HG03039 (cell line): ENCODE measurements at regions not wholly inside any gene's neighbourhood (a gene's known extent, or its start where the extent isn't known, plus 50 kb on each side); places are given as distances from the start of the nearest gene placed in this dataset.

Experiments used
- ATAC-seq: cut with Tn5 transposase; IDR thresholded peaks from one replicate; pipeline ENCODE4 v1.9.1; 2021; ENCODE audit warnings: mild to moderate bottlenecking, moderate library complexity; ENCODE audit not compliant: unreplicated experiment

GRCh38 chr1:193729429-193729828 is 543.0 kb upstream of the B3GALT2 start:
- ATAC-seq: no peak

DNA sequence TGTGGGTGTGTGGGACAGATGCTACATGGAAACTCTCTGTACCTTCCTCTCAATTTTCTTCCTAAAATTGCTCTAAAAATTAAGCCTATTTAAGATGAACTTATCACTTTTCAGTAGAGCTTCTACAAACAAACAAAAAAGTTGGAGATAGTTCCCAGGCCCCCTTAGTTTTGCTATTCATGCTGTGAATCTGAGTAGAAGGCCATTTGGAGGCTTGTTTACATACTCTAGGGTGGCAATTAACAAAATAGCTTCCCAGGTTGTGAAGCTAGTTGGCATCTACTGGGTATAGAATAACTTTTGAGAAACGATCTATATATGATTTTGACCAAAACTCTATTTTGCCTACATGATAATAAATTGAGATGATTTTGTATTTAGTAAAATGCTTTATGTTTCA is 541.4 kb upstream of the B3GALT2 start:
- no peak for ATAC-seq

DNA sequence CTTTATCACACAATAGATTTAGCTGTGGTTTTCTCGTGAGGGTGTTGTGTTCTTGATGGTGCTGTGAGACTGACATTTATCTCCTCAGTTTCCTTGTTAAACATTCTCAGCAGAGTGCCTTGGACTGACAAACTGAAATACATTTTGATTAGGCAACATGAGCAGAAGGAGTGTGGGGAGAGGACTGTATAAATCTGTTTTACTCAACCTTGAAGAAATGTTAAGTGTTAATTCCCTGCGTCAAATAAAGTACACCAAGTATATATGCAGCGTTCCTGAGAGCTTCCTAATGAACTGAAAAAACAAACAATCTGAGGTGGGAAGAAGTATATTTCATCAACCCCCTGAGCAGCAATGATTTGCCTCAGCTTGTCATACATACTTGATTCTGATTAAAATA is 540.3 kb upstream of the B3GALT2 start:
- ATAC-seq: no peak

DNA sequence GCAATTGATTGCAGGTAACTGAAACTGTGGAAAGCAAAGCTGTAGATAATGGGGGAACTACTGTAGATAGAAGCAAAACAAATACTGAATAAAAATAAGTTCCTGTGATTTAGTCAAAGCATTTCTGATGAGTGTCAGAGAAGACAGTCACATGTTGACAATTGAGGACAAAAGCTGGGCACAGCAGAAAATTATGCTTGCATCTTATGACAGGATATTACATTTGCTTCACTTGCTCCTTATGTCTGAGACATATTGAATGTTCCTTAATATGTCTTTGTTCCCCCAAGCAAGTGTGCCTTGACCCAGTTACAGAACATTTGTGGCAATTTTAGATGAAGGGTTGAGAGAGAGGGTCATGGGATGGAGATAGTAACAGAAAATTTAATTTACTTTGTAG is 526.0 kb upstream of the B3GALT2 start:
- ATAC-seq: no peak

GRCh38 chr1:193709607-193710006 is 523.2 kb upstream of the B3GALT2 start:
- no peak for ATAC-seq

DNA sequence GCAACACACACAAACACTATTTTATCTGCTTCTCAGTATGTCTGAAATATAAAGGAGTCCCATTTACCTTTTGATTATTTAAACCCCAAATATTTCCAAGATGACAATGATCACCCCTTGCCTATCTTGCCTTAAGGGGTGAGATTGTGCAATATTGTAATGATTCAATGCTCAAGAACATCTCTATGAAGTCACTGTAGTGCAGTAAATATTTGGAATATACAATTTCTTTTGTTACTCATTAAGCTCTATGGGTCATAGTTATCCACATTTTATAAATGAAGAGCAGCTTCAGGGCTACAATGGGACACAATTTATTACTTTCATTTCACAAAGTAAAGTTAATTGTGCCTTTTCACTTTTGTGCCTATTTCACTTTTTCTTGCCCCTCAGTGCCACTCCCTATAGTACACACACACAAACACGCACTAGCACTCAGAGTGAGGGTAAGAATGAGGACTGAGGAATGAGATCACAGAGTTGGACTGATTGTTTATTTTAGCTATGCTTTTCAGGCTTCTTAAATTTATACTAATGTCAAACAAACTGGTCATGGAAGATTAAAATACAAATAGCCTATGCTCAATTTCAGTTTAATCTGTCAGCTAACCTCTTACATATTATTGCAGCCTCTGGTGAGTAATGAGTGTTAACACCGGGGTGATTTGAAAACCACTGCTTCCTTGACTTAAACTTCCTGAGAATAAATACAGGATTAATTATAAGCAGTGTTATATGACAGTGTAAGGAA is 521.0 kb upstream of the B3GALT2 start:
- ATAC-seq: no peak

DNA sequence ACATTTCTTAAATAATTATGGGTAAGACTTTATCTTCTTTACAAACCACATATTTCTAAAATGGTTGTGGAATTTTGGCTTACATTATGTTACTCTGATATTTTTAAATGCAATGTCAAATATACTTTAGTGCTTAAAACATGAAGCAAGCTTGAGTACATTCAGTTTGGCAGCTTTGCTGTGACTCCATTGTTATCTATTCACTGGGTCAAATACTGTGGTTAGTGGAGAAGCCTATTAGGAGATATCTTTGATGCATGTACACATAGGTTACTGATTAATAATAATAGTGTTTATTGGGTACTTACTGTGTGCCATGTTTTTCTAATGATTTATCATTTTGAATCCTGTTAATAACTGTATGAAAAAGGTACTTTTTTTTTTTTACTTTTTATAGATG is 520.4 kb upstream of the B3GALT2 start:
- ATAC-seq: no peak

- ATAC-seq: no peak
These were observed 519.2 kb upstream of the B3GALT2 start for GRCh38 chr1:193705554-193705981.

DNA sequence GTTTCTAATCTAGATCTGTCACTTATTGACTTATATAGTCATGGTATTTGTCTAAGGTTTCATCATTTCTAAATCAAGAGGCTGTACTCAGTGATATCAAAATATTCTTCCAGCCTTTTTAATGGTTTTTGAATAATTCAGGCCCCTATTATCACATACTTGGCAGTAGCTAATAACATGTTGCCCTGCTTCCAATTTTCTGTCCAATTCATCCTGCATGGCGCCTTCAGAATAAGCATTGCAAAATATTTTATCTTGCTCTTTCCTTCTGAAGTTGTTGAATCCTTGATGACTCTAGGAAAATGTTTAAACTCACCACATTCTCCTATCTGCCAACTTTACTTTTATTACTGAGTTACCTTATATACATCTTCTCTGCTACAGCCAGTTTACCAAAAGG is 517.2 kb upstream of the B3GALT2 start:
- no peak for ATAC-seq

GRCh38 chr1:193703121-193703520 is 516.7 kb upstream of the B3GALT2 start:
- no peak for ATAC-seq

DNA sequence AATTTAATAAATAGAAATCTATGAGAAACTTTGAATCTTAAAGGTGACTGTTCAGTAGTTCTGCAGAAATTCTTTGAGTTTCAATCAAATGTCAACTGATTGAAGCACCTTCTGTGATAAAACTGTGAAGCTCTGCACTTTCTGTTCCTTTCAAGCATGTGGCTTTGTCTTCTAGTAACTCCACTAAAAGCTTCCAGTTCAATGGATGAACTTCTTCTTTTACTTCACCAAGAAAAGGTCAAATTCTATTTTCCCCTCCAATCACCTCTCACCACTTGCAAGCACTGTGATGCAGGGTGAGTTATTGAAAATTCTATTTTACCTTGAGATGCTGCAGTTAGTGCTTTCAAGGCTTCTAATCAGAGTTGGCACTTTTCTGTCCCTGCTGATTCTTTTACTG is 515.3 kb upstream of the B3GALT2 start:
- ATAC-seq: no peak

DNA sequence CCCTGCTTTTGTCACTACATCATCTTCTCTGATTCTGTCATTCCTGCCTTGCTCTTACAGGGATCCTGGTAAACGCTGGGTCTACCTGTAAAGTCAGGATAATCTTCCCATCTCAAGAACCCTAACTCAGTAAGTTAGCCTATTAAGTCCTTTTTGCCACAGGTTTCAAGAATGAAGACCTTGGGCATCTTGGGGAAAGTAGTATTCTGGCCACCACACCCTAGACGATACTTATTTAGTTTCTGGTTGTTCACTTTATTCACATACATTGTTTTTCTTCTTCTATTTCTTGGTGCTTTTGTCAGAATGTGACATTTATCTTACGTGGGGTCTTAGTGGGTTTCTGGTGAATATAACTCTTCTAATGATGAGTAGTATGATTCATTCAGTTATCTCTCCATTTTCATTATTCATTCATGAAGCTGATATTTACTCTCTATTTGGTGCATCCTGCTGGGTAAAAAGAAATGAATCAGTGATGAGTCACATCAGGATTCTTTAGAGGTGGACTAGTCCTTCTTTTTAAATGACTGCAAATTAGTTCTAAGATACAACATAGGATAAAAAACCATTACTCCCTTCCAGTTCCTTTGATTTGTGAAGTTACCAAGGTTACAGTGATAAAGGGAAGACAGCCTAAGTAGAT is 514.4 kb upstream of the B3GALT2 start:
- no peak for ATAC-seq

- ATAC-seq: no peak
These were observed 512.8 kb upstream of the B3GALT2 start for GRCh38 chr1:193699261-193699660.

- no peak for ATAC-seq
These were observed 511.4 kb upstream of the B3GALT2 start for GRCh38 chr1:193697776-193698175.

DNA sequence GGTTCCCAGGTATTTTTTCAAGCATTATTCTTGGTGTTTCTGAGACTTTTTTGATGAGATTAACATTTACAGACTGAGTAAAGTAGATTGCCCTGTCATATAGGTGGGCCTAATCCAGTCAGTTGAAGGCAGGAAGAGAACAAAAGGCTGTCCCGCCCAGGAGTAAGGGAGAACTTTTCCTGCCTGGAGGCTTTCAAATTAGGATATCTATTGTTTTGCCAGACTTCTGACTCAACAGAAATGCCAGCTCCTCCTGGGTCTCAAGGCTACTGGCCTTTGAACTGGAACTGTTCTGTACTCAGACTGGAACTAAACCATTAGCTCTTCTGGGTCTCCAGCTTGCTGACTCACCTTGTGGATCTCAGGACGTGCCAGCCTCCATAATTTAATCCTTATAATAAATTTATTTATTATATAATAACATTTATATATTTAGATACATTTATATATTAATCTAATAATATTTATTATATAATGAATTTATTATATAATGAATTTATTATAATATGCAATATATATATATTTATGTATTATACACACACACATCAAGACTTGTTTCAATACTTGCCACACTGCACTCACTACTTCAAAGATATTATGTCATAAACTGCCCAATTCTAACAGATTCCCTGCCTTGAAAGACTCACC is 510.8 kb upstream of the B3GALT2 start:
- no peak for ATAC-seq

DNA sequence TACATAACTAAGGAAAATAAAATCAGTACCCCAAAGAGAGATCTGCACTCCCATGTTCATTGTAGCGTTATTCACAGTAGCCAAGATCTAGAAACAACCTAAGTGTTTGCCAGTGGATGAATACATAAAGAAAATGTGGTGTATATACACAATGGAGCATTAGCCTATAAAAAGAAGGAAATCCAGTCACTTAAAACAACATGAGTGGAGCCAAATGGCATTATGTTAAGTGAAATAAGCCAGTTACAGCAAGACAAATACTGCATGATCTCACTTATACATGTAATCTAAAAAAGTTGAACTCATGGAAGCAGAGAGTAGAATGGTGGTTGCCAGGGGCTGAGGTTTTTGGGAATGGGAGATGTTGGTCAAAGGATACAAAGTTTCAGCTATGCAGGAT is 508.3 kb upstream of the B3GALT2 start:
- no peak for ATAC-seq

DNA sequence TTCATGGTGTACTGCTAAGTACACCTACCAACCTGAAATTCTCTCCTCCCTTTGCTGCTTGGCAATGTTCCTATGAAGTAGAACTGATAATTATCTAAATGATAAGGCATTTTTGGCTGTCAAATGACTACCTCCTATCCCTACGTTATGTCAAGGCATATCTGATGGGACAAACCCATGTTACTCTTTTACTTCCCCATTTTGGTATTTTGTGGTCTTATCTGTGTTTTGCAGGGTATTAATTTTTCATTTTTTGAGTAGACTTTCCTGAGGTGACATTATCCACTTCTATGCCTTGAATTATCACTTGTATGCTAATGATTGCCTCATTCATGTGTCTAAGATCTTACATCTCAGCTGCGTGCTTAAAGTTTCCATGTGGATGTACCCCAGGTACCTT is 499.6 kb upstream of the B3GALT2 start:
- ATAC-seq: no peak

DNA sequence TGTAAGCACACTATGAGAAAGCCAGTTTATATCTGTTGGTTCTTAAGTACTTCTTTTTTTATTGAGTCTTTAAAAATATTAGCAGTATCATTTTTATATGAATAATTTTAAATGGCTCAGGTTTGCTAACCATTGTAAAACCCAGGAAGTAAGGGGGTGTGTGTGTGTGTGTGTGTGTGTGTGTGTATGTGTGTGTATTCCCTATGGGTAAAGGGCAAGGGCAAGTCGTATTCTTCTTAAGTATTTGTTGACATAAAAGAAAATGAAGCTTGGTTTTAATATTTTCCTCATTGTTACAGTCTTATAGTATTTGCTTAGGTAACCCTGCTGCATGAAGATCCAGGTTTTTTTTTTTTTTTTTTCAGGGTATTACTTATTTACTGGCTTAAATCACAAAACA is 495.0 kb upstream of the B3GALT2 start:
- ATAC-seq: no peak

DNA sequence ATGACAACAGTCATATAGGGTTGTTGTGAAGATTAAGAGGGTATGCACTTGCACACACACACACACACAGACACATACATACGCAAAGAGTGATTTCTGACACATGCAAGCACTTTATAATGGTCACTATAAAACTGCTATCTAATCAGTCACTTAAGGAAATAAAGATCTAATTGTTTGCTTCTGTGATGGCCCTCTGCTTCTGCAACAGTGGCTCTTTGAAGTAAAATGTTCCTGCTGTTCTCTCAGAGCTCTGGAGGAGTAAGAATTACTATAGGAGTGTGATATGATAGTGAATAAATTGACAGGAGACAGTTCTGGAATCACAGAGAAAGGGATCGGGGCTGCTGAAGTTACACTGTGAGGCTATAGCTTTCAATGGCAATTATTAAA is 494.5 kb upstream of the B3GALT2 start:
- no peak for ATAC-seq

- no peak for ATAC-seq
These were observed 494.0 kb upstream of the B3GALT2 start for GRCh38 chr1:193680247-193680923.

DNA sequence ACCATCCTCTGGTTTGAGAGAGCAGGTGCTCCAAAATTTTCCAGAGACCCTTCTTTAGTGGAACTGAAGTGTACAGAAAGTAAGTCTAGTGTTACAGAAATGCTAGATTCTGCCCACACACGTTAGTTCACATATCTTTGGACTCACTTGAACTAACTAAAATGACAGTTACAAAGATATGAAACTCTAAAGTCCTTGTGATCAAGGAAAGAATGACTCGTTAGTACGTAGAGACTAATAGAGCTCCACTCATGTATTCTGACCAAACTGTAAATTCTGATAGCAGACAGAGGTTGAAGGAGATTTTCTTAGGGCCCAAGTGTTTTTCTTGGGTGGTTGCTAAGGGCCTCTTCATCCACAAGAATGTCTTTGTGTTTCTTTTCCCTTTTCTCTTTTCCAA is 491.5 kb upstream of the B3GALT2 start:
- no peak for ATAC-seq
